IMR-90 (cell line): ENCODE measurements at regions not wholly inside any gene's neighbourhood (a gene's known extent, or its start where the extent isn't known, plus 50 kb on each side); places are given as distances from the start of the nearest gene placed in this dataset.

Experiments used
- BHLHE40 ChIP-seq: fragments of 150-350 bp; IDR thresholded peaks from 2 replicates; pipeline ENCODE4 v1.6.1; 2016; ENCODE audit warnings: mild to moderate bottlenecking, low read depth, low read length
- CEBPB ChIP-seq: IDR thresholded peaks from 2 replicates; pipeline ENCODE4 v1.6.1; 2012; ENCODE audit warnings: low read depth, low read length, improper control_type of control experiment
- MAFK ChIP-seq: IDR thresholded peaks from 2 replicates; pipeline ENCODE4 v1.6.1; 2012; ENCODE audit warnings: low read depth, low read length, improper control_type of control experiment
- RFX5 ChIP-seq: IDR thresholded peaks from 2 replicates; pipeline ENCODE4 v1.8.0; 2012; ENCODE audit warnings: low read depth, mild to moderate bottlenecking, low read length, moderate library complexity
- SMC3 ChIP-seq: fragments of 150-350 bp; IDR thresholded peaks from 2 replicates; pipeline ENCODE4 v1.6.1; 2016; ENCODE audit warnings: low read depth, mild to moderate bottlenecking, antibody characterized with exemption, low read length, moderate library complexity
- TF ChIP-seq, protein P1 (sequence below): conservative IDR thresholded peaks from 2 replicates; pipeline ENCODE4 v1.5.1; 2012; ENCODE audit warnings: mild to moderate bottlenecking, low read depth, low read length, improper control_type of control experiment

DNA sequence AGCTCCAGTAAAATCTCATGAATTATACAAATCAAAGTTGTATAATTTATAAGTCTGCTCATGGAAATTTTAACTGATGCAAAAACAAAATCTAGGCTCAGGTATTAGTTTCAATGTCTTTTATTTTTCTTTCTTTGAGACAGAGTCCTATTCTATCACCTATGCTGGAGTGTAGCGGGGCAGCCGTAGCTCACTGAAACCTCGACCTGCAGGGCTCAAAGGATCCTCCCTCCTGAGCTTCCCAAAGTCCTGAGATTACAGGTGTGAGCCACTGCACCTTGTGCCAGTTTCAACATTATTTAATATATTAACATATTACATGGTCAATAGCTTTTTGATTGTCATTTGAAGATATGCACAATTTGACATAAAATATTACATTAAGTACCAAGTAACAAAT lies 678.7 kb downstream of the ARAP2 start:
- TF ChIP-seq, protein P1, sequence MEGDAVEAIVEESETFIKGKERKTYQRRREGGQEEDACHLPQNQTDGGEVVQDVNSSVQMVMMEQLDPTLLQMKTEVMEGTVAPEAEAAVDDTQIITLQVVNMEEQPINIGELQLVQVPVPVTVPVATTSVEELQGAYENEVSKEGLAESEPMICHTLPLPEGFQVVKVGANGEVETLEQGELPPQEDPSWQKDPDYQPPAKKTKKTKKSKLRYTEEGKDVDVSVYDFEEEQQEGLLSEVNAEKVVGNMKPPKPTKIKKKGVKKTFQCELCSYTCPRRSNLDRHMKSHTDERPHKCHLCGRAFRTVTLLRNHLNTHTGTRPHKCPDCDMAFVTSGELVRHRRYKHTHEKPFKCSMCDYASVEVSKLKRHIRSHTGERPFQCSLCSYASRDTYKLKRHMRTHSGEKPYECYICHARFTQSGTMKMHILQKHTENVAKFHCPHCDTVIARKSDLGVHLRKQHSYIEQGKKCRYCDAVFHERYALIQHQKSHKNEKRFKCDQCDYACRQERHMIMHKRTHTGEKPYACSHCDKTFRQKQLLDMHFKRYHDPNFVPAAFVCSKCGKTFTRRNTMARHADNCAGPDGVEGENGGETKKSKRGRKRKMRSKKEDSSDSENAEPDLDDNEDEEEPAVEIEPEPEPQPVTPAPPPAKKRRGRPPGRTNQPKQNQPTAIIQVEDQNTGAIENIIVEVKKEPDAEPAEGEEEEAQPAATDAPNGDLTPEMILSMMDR: no peak
- TF ChIP-seq BHLHE40: no peak
- TF ChIP-seq SMC3: no peak
- no peak for TF ChIP-seq CEBPB
- no peak for TF ChIP-seq RFX5
- no peak for TF ChIP-seq MAFK
